SK-N-SH treated with all-trans-retinoic acid at 6 μM for 48 hours (cell line): ENCODE measurements at regions not wholly inside any gene's neighbourhood (a gene's known extent, or its start where the extent isn't known, plus 50 kb on each side); places are given as distances from the start of the nearest gene placed in this dataset.

ENCODE experiments used
- ARNTL ChIP-seq: fragments of 450-650 bp; formaldehyde crosslinking; IDR thresholded peaks from 2 replicates; pipeline ENCODE4 v1.5.0; 2020; ENCODE audit warnings: low read depth, mild to moderate bottlenecking, moderate library complexity, borderline replicate concordance
- PATZ1 ChIP-seq: fragments of 250-450 bp; sonication (Bioruptor Pico); IDR thresholded peaks from 2 replicates; pipeline ENCODE4 v1.8.0; 2020; ENCODE audit warnings: mild to moderate bottlenecking, moderate library complexity, borderline replicate concordance
- PPARA ChIP-seq: fragments of 250-450 bp; sonication (Bioruptor Pico); IDR thresholded peaks from 2 replicates; pipeline ENCODE4 v1.5.0; 2020; ENCODE audit warnings: mild to moderate bottlenecking, borderline replicate concordance
- SNAI2 ChIP-seq: fragments of 250-450 bp; sonication (Bioruptor Pico); IDR thresholded peaks from 2 replicates; pipeline ENCODE4 v1.5.0; 2020; ENCODE audit warnings: mild to moderate bottlenecking, moderate library complexity
- ZC3H10 ChIP-seq: fragments of 250-450 bp; sonication (Bioruptor Pico); IDR thresholded peaks from 2 replicates; pipeline ENCODE4 v1.5.1; 2021; ENCODE audit warnings: mild to moderate bottlenecking, moderate library complexity
- ZNF565 ChIP-seq: fragments of 450-650 bp; formaldehyde crosslinking; conservative IDR thresholded peaks from 2 replicates; pipeline ENCODE4 v1.5.0; 2020; ENCODE audit warnings: low read depth, mild to moderate bottlenecking, moderate library complexity
- ZNF70 ChIP-seq: fragments of 450-650 bp; formaldehyde crosslinking; IDR thresholded peaks from 2 replicates; pipeline ENCODE4 v1.5.0; 2020; ENCODE audit warnings: mild to moderate bottlenecking, moderate library complexity

- TF ChIP-seq ZNF70 (CRISPR knock-in tag) (no peak), SNAI2 (CRISPR knock-in tag) (no peak), ZC3H10 (CRISPR knock-in tag) (no peak), PPARA (CRISPR knock-in tag) (no peak), PATZ1 (no peak), ARNTL (CRISPR knock-in tag) (no peak), ZNF565 (no peak)
Observed at GRCh38 chr5:91670563-91670962, 287.4 kb upstream of the ARRDC3 start.
